RCC 7860 (cell line): ENCODE measurements at regions not wholly inside any gene's neighbourhood (a gene's known extent, or its start where the extent isn't known, plus 50 kb on each side); places are given as distances from the start of the nearest gene placed in this dataset.
"Not testable (repeated sequence)": the region's sequence is repeated elsewhere in the genome, so short reads cannot be mapped to it uniquely, and the experiment has no call there.

ENCODE experiments used
- DNase-seq: peaks from one replicate; pipeline ENCODE4 v3.0.0-alpha.2; 2015; ENCODE audit warnings: low spot score
- FAIRE-seq: peaks from 2 replicates; lab custom pipeline; 2012; peaks lifted over from hg19 to GRCh38; lab: Jason Lieb, UNC

- FAIRE-seq (no peak), DNase-seq (no peak)
Observed at GRCh38 chr7:123265853-123266252, 66.1 kb upstream of the SLC13A1 start.

GRCh38 chr7:123264820-123265219 is 65.1 kb upstream of the SLC13A1 start:
- FAIRE-seq, DNase-seq: not testable (repeated sequence)

DNA sequence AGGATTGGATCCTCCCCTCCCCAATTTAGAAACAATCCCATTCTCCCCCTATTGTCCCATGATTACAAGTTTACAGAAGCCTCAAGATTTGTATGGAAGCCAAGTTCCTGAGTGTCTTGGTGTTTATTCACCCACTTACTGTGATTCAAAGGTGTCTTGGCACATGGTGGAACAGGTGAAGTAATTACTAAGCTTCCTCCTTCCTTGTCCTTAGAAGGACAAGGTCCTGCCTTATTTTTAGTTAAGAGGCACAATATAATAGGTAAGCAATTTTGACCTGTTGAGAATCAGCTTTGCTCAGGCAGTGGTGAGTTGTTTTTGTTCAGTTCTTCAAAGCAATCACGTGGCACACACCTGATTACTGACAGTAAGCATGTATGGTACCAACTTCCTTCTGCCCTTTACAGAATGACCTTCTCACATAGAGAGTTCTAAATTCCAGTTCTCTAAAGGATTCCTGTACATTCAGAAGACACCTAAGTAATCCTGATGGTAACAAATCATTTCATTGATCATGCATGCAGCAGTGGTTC is 60.7 kb upstream of the SLC13A1 start:
- DNase-seq, result no peak
- FAIRE-seq, result no peak

DNA sequence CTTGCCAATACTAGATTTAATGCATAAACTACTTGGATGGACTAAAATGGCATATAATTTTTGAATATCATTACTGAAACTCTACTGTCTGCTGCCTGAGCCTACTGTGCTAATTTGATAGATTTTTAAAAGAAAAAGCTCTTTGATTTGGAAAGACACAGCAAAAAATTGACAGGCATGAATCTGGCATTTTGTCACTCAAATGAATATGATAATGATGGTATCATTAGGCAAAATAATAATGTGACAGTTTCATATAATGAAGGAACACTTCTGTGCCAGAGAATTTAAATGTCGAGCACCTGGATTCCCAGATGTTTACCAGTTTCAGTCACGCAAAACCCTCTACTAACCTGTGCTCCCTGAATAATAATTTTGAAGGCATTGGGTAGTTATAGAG is 60.0 kb upstream of the SLC13A1 start:
- DNase-seq, result no peak
- FAIRE-seq, result no peak
